Breast epithelium (tissue), 3 donors: ENCODE measurements at regions not wholly inside any gene's neighbourhood (a gene's known extent, or its start where the extent isn't known, plus 50 kb on each side); places are given as distances from the start of the nearest gene placed in this dataset.

ENCODE experiments used
- POLR2A ChIP-seq: fragments of 450-650 bp; IDR thresholded peaks from one replicate; pipeline ENCODE4 v1.6.1; 2016; ENCODE audit warnings: antibody characterized with exemption, mild to moderate bottlenecking, moderate library complexity
- POLR2AphosphoS5 ChIP-seq, 3 donors: sonication (generic); formaldehyde crosslinking; IDR thresholded peaks; one replicate each; pipeline ENCODE4 v1.6.1; 2017; ENCODE audit warnings: antibody characterized with exemption in 3 of 3
- TF ChIP-seq, protein P1 (sequence below), 3 donors: fragments of 450-650 bp; IDR thresholded peaks; one replicate each; pipeline ENCODE4 v1.5.1; 2016 to 2017; ENCODE audit warnings: antibody characterized with exemption in 3 of 3, mild to moderate bottlenecking in 3 of 3, moderate library complexity in 3 of 3

DNA sequence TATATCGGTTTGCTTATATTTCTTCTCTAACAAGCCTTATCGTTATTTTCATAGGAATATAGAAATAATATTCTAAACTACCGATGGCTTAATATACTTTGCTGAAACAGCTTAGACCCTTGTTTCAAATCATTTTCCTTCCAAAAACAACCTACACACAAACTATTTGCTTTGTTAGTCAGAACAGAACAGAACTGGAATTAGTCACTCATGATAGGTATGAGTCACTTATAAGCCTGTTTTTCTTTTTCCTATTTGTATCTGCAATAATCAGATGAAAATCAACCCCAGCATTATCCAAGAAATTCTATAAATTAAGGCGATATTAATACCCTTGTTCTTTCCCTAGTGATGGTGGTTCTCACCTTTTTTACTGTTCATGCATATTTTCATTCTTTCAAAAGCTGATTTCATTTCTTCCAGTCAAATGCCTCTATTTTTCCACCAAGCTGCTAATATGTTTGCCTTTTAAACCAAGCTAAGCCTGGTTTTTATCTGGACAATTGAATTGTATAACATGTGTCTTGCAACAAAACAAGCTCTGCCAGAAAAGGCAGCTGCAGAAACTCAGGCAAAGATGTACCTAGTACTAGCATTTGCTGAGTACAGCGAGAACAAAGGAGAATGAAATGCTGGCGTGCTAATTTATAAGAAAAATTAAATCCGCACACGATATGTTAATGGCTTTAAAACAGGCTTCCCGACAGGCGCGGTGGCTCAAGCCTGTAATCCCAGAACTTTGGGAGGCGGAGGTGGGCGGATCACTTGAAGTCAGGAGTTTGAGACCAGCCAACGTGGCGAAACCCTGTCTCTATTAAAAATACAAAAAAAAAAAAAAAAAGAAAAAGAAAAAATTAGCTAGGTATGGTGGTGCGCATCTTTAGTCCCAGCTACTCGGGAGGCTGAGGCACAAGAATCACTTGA lies 1418.2 kb downstream of the AACS start:
- TF ChIP-seq, protein P1, sequence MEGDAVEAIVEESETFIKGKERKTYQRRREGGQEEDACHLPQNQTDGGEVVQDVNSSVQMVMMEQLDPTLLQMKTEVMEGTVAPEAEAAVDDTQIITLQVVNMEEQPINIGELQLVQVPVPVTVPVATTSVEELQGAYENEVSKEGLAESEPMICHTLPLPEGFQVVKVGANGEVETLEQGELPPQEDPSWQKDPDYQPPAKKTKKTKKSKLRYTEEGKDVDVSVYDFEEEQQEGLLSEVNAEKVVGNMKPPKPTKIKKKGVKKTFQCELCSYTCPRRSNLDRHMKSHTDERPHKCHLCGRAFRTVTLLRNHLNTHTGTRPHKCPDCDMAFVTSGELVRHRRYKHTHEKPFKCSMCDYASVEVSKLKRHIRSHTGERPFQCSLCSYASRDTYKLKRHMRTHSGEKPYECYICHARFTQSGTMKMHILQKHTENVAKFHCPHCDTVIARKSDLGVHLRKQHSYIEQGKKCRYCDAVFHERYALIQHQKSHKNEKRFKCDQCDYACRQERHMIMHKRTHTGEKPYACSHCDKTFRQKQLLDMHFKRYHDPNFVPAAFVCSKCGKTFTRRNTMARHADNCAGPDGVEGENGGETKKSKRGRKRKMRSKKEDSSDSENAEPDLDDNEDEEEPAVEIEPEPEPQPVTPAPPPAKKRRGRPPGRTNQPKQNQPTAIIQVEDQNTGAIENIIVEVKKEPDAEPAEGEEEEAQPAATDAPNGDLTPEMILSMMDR (IDR thresholded peaks at IDR 0.05): no peak
- TF ChIP-seq POLR2A (no peak), POLR2AphosphoS5 (IDR thresholded peaks at IDR 0.05) (no peak)
